ENCODE measurements at regions not wholly inside any gene's neighbourhood (a gene's known extent, or its start where the extent isn't known, plus 50 kb on each side); places are given as distances from the start of the nearest gene placed in this dataset.

DNA sequence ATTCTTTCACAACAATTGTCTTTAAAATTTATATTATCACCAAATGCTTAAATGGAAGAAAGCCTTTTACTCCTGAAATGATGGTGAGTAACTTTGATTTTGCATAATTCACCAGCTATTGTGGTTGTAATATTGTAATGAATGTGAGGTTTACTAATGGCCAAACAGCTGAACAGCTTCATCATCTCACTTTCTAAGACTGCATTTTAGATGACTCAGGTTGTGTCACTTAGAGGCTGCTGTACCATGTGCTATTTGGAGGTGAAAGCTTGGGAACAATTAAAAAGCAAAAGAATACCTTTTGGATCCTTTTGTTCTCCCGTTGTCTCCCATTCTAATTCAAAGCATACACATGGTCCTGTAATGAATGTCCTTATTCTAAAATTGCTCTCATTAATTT, 604.0 kb upstream of the PFKP start:
- 50 to 64% methylated on average over 1 of the region's 1 CpG for WGBS, 2 donors (ENCODE audit: low coverage in 1 of 2)
- H3K9me3 ChIP-seq: peaks cover 0 to 28% (median 0%) of the 10 kb centered on the region in 3 donors
- no peaks in the 10 kb centered on the region for H3K4me1 ChIP-seq
- ATAC-seq: no peak
- H3K27ac ChIP-seq: no peak overlapping the region
- H3K36me3 ChIP-seq: no peaks in the 10 kb centered on the region
- no peak overlapping the region for H3K4me3 ChIP-seq
- TF ChIP-seq EP300 (IDR thresholded peaks at IDR 0.05) (no peak), POLR2A (IDR thresholded peaks at IDR 0.05) (no peak), POLR2AphosphoS5 (IDR thresholded peaks at IDR 0.05) (no peak)
- TF ChIP-seq, protein P1, sequence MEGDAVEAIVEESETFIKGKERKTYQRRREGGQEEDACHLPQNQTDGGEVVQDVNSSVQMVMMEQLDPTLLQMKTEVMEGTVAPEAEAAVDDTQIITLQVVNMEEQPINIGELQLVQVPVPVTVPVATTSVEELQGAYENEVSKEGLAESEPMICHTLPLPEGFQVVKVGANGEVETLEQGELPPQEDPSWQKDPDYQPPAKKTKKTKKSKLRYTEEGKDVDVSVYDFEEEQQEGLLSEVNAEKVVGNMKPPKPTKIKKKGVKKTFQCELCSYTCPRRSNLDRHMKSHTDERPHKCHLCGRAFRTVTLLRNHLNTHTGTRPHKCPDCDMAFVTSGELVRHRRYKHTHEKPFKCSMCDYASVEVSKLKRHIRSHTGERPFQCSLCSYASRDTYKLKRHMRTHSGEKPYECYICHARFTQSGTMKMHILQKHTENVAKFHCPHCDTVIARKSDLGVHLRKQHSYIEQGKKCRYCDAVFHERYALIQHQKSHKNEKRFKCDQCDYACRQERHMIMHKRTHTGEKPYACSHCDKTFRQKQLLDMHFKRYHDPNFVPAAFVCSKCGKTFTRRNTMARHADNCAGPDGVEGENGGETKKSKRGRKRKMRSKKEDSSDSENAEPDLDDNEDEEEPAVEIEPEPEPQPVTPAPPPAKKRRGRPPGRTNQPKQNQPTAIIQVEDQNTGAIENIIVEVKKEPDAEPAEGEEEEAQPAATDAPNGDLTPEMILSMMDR (IDR thresholded peaks at IDR 0.05): no peak
- no peaks in the 10 kb centered on the region for H3K27me3 ChIP-seq

DNA sequence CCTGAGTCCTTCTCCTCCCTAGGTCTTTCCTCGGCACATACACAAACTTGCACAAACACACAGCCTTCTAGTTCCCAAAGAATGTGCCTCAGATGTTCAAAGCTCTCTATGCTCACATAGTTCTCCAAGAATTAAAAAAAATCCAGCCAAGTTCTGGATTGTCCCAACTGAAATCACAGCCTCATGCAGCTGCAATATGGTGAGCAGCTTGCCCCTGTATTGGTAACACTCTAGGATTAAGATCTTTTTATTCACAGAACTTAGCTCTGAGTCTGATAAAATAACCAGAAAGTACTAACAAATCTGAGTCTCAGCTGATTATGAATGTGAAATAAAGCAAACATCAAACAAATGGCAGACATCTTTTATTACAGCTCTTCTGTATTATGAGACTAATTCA, 604.8 kb upstream of the PFKP start:
- Histone ChIP-seq H3K27ac (no peak overlapping the region), H3K27me3 (no peaks in the 10 kb centered on the region), H3K4me3 (no peak overlapping the region), H3K9me3 (peaks cover 0 to 28% (median 0%) of the 10 kb centered on the region in 3 donors), H3K4me1 (no peaks in the 10 kb centered on the region), H3K36me3 (no peaks in the 10 kb centered on the region)
- TF ChIP-seq, protein P1 (IDR thresholded peaks at IDR 0.05): no peak
- no peak for TF ChIP-seq POLR2AphosphoS5 (IDR thresholded peaks at IDR 0.05)
- no peak for TF ChIP-seq EP300 (IDR thresholded peaks at IDR 0.05)
- no peak for TF ChIP-seq POLR2A (IDR thresholded peaks at IDR 0.05)
- ATAC-seq: no peak
- 58 to 70% methylated on average over 1 of the region's 1 CpG for WGBS, 2 donors (ENCODE audit: low coverage in 1 of 2)

DNA sequence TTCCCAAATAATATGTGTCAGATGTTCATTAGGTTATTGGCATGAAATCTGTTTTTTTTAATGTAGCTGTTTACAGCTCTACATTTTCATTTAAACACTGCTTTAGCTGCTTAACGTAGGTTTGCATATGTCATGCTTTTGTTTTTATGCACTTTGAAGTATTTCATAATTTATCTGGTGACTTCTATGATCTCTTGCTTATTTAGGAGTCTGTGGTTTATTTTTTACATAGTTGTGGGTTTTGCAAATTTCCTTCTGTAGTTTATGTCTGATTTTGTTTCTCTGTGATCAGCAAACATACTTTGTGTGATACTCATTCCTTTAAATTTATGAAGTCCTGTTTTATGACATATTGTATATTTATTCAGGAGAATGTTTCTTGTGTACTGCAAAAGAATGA, 606.5 kb upstream of the PFKP start:
- no peaks in the 10 kb centered on the region for H3K27me3 ChIP-seq
- TF ChIP-seq POLR2AphosphoS5 (IDR thresholded peaks at IDR 0.05) (no peak), POLR2A (IDR thresholded peaks at IDR 0.05) (no peak), EP300 (IDR thresholded peaks at IDR 0.05) (no peak)
- TF ChIP-seq, protein P1 (IDR thresholded peaks at IDR 0.05): no peak
- WGBS, 2 donors (ENCODE audit: low coverage in 1 of 2): 63% methylated on average over 1 of the region's 1 CpG; no CpG with 5 or more reads in 1 of the 2 donors
- H3K4me1 ChIP-seq: no peaks in the 10 kb centered on the region
- H3K9me3 ChIP-seq: peaks cover 0 to 27% (median 0%) of the 10 kb centered on the region in 3 donors
- no peak overlapping the region for H3K27ac ChIP-seq
- no peaks in the 10 kb centered on the region for H3K36me3 ChIP-seq
- H3K4me3 ChIP-seq: no peak overlapping the region
- no peak for ATAC-seq

DNA sequence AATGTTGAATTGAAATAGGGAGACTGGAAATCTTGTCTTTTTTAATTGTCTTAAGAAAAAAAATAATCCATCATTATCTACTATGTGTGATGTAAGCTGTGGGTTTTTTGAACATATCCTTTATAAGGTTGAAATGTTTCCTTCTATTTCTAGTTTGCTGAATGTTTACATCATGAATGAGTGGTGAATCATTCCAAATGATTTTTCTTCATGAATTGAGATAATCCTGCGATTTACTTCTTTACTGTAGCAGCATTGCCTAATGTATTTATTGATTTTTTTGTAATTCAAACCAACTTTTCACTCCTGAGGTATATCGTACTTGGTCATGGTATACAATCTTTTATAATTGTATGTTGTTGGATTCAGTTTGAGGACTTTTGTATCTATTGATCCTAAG, 607.6 kb upstream of the PFKP start:
- no peak overlapping the region for H3K27ac ChIP-seq
- H3K4me1 ChIP-seq: no peaks in the 10 kb centered on the region
- WGBS, 2 donors (ENCODE audit: low coverage in 1 of 2): 78 to 79% methylated on average over 2 of the region's 2 CpGs
- no peaks in the 10 kb centered on the region for H3K36me3 ChIP-seq
- H3K4me3 ChIP-seq: no peak overlapping the region
- no peak for ATAC-seq
- H3K9me3 ChIP-seq: peaks cover 0 to 19% (median 0%) of the 10 kb centered on the region in 3 donors
- TF ChIP-seq, protein P1 (IDR thresholded peaks at IDR 0.05): no peak
- TF ChIP-seq POLR2AphosphoS5 (IDR thresholded peaks at IDR 0.05): no peak
- TF ChIP-seq EP300 (IDR thresholded peaks at IDR 0.05): no peak
- TF ChIP-seq POLR2A (IDR thresholded peaks at IDR 0.05): no peak
- H3K27me3 ChIP-seq: no peaks in the 10 kb centered on the region

DNA sequence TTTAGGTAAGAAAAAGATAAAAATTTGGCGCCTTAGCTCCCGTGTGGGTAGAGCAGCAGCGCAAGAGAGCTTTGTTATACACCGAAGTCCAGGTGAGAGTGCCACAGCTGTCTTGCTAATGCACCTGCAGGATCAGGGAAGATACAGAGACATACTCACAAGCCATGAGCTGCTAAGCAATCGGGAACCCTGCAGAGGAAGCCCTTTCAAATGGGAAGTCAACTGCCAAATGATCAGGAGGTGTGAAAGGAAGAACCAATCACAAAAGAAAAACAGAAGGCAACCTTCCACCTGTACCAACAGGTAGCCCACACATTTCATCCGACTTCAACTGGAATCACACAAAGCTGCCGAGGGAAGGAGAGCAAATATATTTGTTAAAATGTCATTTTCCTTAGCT, 610.5 kb upstream of the PFKP start:
- no peaks in the 10 kb centered on the region for H3K4me1 ChIP-seq
- H3K27me3 ChIP-seq: no peaks in the 10 kb centered on the region
- ATAC-seq: no peak
- WGBS, 2 donors (ENCODE audit: low coverage in 1 of 2): 71 to 80% methylated on average over 7 of the region's 7 CpGs
- H3K27ac ChIP-seq: no peak overlapping the region
- TF ChIP-seq EP300 (IDR thresholded peaks at IDR 0.05) (no peak), POLR2A (IDR thresholded peaks at IDR 0.05) (no peak), POLR2AphosphoS5 (IDR thresholded peaks at IDR 0.05) (no peak)
- TF ChIP-seq, protein P1 (IDR thresholded peaks at IDR 0.05): no peak
- no peaks in the 10 kb centered on the region for H3K36me3 ChIP-seq
- peaks cover 0 to 25% (median 0%) of the 10 kb centered on the region in 3 donors for H3K9me3 ChIP-seq
- no peak overlapping the region for H3K4me3 ChIP-seq
